ENCODE measurements at regions not wholly inside any gene's neighbourhood (a gene's known extent, or its start where the extent isn't known, plus 50 kb on each side); places are given as distances from the start of the nearest gene placed in this dataset.

- TF ChIP-seq, protein P1, sequence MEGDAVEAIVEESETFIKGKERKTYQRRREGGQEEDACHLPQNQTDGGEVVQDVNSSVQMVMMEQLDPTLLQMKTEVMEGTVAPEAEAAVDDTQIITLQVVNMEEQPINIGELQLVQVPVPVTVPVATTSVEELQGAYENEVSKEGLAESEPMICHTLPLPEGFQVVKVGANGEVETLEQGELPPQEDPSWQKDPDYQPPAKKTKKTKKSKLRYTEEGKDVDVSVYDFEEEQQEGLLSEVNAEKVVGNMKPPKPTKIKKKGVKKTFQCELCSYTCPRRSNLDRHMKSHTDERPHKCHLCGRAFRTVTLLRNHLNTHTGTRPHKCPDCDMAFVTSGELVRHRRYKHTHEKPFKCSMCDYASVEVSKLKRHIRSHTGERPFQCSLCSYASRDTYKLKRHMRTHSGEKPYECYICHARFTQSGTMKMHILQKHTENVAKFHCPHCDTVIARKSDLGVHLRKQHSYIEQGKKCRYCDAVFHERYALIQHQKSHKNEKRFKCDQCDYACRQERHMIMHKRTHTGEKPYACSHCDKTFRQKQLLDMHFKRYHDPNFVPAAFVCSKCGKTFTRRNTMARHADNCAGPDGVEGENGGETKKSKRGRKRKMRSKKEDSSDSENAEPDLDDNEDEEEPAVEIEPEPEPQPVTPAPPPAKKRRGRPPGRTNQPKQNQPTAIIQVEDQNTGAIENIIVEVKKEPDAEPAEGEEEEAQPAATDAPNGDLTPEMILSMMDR (IDR thresholded peaks at IDR 0.05), result no peak
- TF ChIP-seq POLR2A (IDR thresholded peaks at IDR 0.05; ENCODE audit: low read depth) (no peak), POLR2AphosphoS5 (IDR thresholded peaks at IDR 0.05) (no peak), EP300 (IDR thresholded peaks at IDR 0.05) (no peak)
Observed at GRCh38 chr16:27660507-27660906, 110.6 kb downstream of the KATNIP start.

Data from esophagus muscularis mucosa (tissue), 4 donors.